SK-N-MC (cell line): ENCODE measurements at regions not wholly inside any gene's neighbourhood (a gene's known extent, or its start where the extent isn't known, plus 50 kb on each side); places are given as distances from the start of the nearest gene placed in this dataset.

Experiments
- DNase-seq: peaks from one replicate; pipeline ENCODE4 v3.0.0-alpha.2; 2011; ENCODE audit warnings: low read depth, low spot score
- H3K27ac ChIP-seq: fragments of 200-600 bp; sonication (generic); 2 replicates; pipeline ENCODE4 v1.5.1; 2016; ENCODE audit warnings: mixed run types
- H3K36me3 ChIP-seq: fragments of 200-600 bp; sonication (generic); 2 replicates; pipeline ENCODE4 v1.6.1; 2017; ENCODE audit warnings: antibody characterized with exemption, low read length, mixed read lengths; ENCODE audit not compliant: insufficient read depth
- H3K4me3 ChIP-seq: fragments of 200-600 bp; sonication (generic); 2 replicates; pipeline ENCODE4 v1.5.1; 2016
- H3K9ac ChIP-seq: fragments of 200-600 bp; sonication (generic); 2 replicates; pipeline ENCODE4 v1.8.0; 2017; ENCODE audit warnings: mixed run types, mixed read lengths; ENCODE audit not compliant: insufficient read length
- H3K9me3 ChIP-seq: fragments of 200-600 bp; sonication (generic); 2 replicates; pipeline ENCODE4 v1.6.1; 2017; ENCODE audit warnings: low read depth, mild to moderate bottlenecking, antibody characterized with exemption, low read length, moderate library complexity, mixed read lengths
- EZH2 ChIP-seq: fragments of 200-600 bp; sonication (generic); IDR thresholded peaks from one replicate; pipeline ENCODE4 v1.6.1; 2017; ENCODE audit warnings: antibody characterized with exemption
- FOXP2 ChIP-seq: optimal IDR thresholded peaks from 2 replicates; pipeline ENCODE3; 2011; ENCODE audit warnings: mild to moderate bottlenecking, moderate library complexity; ENCODE audit not compliant: insufficient read depth; ENCODE audit errors: extremely low read length, control extremely low read depth
- POLR2AphosphoS5 ChIP-seq: IDR thresholded peaks from 2 replicates; pipeline ENCODE4 v1.6.1; 2012; ENCODE audit warnings: mild to moderate bottlenecking, low read depth, low read length, borderline replicate concordance

DNA sequence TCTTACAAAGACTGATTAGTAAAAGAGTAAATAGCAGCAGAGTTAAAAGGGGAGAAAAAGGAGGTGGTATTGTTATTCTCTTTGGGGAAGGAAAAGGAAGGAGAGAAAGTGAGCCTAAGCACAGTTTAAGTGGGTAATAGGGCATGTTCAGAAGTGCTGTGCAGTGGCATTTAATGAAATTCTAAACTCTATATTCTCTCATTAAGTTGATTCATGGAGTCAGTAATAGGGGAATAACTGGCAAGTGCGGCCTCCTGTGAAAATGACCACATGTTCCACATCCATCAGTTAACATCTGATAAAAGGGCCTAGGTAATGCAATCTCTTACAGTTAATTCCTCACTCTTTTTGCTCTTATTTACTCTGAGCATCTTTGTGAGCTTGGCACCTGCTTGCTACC lies 516.7 kb downstream of the JRKL start:
- no peaks in the 10 kb centered on the region for H3K36me3 ChIP-seq
- TF ChIP-seq FOXP2: no peak
- TF ChIP-seq POLR2AphosphoS5: no peak
- TF ChIP-seq EZH2: no peak
- H3K9ac ChIP-seq: no peak overlapping the region
- H3K27ac ChIP-seq: no peak overlapping the region
- H3K9me3 ChIP-seq: no peaks in the 10 kb centered on the region
- no peak for DNase-seq
- H3K4me3 ChIP-seq: no peak overlapping the region

DNA sequence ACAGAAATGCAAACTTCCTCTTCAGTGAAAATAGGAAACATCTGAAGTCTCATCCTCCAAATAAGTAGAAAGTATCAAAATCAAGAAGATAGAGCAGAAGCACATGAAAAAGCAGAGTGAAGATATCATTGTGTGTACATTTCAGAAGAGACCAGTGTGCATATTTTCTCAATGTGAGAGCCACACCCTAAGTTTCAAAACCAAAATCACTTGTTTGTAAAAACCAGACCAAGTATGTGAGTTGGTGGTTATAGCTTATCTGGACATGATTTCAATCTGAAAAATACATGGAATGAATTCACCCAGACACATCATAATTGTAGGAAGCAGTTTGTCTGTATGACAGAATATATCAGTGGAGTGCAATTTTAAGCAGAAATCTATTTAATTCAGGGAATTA lies 536.0 kb downstream of the JRKL start:
- no peaks in the 10 kb centered on the region for H3K9me3 ChIP-seq
- no peak for DNase-seq
- H3K27ac ChIP-seq: no peak overlapping the region
- TF ChIP-seq EZH2 (no peak), POLR2AphosphoS5 (no peak), FOXP2 (no peak)
- no peaks in the 10 kb centered on the region for H3K36me3 ChIP-seq
- H3K9ac ChIP-seq: no peak overlapping the region
- H3K4me3 ChIP-seq: no peak overlapping the region

DNA sequence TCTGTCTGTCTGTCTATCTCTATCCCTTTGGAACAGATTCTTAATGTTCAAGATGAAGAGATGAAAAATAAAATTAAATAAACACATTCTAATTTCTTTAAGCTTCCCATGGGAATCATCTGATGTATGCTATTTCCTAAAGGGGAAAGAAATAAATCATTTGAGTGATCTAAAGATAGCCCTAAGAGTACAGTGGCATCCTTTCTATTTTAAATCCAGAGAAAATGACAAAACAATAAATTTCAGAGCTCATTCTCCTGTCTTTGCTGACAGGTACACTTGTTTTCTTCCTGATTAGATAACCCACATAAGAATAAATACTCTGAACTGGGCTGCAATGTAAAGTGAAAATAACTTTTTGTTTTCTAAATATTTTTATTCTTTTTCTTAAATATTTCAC lies 550.4 kb downstream of the JRKL start:
- Histone ChIP-seq H3K9ac (no peak overlapping the region), H3K27ac (no peak overlapping the region), H3K36me3 (no peaks in the 10 kb centered on the region), H3K4me3 (no peak overlapping the region), H3K9me3 (no peaks in the 10 kb centered on the region)
- no peak for DNase-seq
- TF ChIP-seq FOXP2 (no peak), EZH2 (no peak), POLR2AphosphoS5 (no peak)

DNA sequence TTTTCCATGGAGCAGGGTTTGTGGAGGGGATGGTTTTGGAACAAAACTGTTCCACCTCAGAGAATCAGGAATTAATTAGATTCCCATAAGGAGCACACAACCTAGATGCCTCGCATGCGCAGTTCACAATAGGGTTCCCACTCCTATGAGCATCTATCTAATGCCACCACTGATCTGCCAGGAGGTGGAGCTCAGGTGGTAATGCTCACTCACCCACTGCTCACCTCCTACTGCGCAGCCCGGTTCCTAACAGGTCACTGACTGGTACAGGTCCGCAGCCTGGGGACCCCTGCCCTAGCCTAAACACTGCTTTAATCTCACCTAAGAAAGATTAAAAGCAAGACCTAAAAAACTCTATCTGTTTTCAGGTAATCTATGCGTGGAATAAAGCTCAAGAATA lies 553.0 kb downstream of the JRKL start:
- H3K4me3 ChIP-seq: no peak overlapping the region
- no peak for DNase-seq
- H3K27ac ChIP-seq: no peak overlapping the region
- H3K9me3 ChIP-seq: no peaks in the 10 kb centered on the region
- H3K36me3 ChIP-seq: no peaks in the 10 kb centered on the region
- H3K9ac ChIP-seq: no peak overlapping the region
- TF ChIP-seq EZH2: no peak
- TF ChIP-seq FOXP2: no peak
- TF ChIP-seq POLR2AphosphoS5: no peak

DNA sequence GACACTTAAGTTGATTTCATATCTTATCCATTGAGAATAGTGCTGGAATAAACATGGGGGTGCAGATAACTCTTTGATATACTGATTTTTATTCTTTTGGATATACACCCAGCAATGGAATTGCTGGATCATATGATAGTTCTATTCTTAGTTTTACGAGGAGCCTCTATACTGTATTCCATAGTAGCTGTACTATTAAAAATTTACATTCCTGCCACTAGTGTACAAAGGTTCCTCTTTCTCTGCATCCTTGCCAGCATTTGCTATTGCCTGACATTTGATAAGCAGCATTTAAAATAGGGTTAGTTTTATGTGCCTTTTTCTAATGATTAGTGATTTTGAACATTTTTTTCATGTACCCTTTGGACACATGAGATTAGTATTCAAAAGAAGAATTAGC lies 554.2 kb downstream of the JRKL start:
- TF ChIP-seq EZH2: no peak
- no peak for TF ChIP-seq FOXP2
- TF ChIP-seq POLR2AphosphoS5: no peak
- H3K9me3 ChIP-seq: no peaks in the 10 kb centered on the region
- H3K4me3 ChIP-seq: no peak overlapping the region
- no peak for DNase-seq
- H3K36me3 ChIP-seq: no peaks in the 10 kb centered on the region
- H3K27ac ChIP-seq: no peak overlapping the region
- no peak overlapping the region for H3K9ac ChIP-seq

DNA sequence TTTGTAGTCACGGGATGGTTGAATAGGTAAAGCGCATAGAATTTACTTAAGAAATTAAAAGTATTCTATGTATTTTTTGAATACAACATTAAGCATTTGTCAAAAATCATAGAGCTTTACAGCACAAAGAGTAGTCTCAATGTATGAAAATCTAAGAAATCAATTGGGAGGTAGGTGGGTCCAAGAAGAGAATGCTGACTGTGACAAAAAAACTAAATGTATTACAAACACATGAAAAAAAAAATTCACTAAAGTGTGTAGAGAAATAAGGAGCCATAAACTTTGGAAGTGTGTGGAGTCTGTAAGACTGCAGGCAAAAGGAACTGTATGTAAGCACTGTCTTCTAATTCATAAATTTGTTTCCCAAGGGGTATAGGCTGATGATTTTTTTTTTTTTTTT lies 558.3 kb downstream of the JRKL start:
- Histone ChIP-seq H3K36me3 (no peaks in the 10 kb centered on the region), H3K9ac (no peak overlapping the region), H3K4me3 (no peak overlapping the region), H3K9me3 (no peaks in the 10 kb centered on the region), H3K27ac (no peak overlapping the region)
- no peak for DNase-seq
- TF ChIP-seq POLR2AphosphoS5 (no peak), EZH2 (no peak), FOXP2 (no peak)

DNA sequence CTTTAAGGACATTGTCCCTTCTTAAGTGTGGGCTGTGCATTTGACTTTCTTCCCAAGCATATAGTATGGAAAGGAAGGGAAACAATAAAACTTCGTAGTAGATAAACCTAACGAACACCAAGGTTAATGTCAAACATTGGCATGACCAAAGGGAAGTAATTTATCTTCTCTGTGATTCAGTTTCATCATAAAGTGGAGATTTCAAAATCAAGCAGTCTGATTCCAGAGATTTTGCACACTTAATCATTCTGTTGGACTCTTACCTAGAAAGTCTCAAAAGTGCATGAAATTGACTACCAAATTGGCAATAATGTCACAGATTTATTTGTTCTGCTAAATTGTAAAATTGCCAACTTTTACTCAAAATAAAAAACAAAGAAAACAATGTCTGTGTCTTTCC lies 559.7 kb downstream of the JRKL start:
- Histone ChIP-seq H3K9ac (no peak overlapping the region), H3K27ac (no peak overlapping the region), H3K9me3 (no peaks in the 10 kb centered on the region), H3K36me3 (no peaks in the 10 kb centered on the region), H3K4me3 (no peak overlapping the region)
- TF ChIP-seq FOXP2 (no peak), POLR2AphosphoS5 (no peak), EZH2 (no peak)
- DNase-seq: no peak

DNA sequence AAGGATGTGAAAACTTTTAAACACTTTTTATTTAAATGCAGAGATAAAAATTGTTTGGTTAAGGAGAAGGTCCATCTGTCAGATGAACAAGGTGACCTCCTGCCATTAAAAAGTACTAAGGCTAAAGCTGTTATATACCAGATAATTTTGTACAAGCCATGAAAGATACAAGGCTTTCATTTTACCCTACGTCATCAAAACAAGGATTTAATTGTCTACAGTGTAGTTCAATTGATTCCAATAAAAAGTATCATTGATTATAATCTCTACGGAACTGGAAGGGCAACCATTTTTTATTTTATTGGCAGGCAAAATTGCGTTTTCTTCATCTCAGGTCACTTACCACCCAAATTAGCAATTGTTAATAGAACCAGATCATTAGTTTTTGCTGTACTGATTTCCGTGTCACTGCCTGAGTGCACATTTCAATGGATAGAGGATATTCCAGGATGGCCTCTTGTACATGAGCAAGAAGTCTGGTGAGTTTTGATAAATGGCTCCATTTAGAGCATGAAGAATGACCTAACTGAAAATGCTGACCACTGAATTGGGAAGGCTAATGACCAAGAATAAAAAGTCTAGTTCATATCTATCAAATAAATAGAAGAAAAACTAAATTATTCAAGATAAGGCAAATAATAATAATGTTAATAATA lies 564.9 kb downstream of the JRKL start:
- Histone ChIP-seq H3K9me3 (no peaks in the 10 kb centered on the region), H3K36me3 (no peaks in the 10 kb centered on the region), H3K4me3 (no peak overlapping the region), H3K9ac (no peak overlapping the region), H3K27ac (no peak overlapping the region)
- no peak for DNase-seq
- TF ChIP-seq FOXP2 (no peak), EZH2 (no peak), POLR2AphosphoS5 (no peak)

DNA sequence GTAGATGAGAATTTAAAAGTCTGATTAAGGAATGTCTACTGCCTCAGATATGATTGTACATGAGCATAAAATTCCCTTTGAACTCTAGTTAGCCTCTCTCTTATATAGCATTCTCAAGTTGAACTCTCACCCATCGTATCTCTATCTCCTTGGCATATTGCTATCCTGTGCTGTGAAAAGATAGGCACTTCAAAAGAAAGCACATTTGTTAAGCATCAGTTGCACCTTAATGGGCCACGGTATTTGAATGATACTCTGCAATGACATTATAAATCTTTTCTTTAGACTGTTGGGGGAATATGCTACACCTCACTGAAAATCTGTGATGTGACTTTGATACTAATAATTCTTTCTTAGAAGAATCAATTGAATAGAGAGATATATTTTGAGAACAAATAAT lies 570.7 kb downstream of the JRKL start:
- Histone ChIP-seq H3K4me3 (no peak overlapping the region), H3K9ac (no peak overlapping the region), H3K9me3 (no peaks in the 10 kb centered on the region), H3K27ac (no peak overlapping the region), H3K36me3 (no peaks in the 10 kb centered on the region)
- no peak for TF ChIP-seq POLR2AphosphoS5
- no peak for TF ChIP-seq EZH2
- no peak for TF ChIP-seq FOXP2
- no peak for DNase-seq

DNA sequence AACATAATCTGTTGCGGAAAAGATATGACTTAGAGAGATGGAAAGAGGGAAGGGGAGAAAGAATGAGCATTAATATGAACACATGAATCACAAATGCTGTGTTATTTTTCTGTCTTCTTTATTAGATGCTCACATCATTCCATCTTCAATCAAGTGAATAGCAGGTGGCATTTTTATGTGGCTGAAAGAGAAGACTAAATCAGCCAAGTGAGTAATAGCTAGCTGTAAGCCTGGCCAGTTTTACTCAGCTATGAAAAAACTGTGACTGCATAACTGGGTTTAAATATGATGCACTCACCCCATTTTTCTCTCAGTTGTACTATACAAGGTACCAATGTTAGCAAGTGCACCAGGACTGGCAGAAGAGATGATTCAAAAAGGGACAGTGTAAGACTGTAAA lies 571.1 kb downstream of the JRKL start:
- no peak overlapping the region for H3K27ac ChIP-seq
- DNase-seq: no peak
- TF ChIP-seq FOXP2 (no peak), POLR2AphosphoS5 (no peak), EZH2 (no peak)
- no peaks in the 10 kb centered on the region for H3K36me3 ChIP-seq
- no peak overlapping the region for H3K9ac ChIP-seq
- H3K9me3 ChIP-seq: no peaks in the 10 kb centered on the region
- H3K4me3 ChIP-seq: no peak overlapping the region
